Stomach (tissue), 8 donors: ENCODE measurements at regions not wholly inside any gene's neighbourhood (a gene's known extent, or its start where the extent isn't known, plus 50 kb on each side); places are given as distances from the start of the nearest gene placed in this dataset.
A peak's percentile ranks its signal among the peaks of the same experiment; 100 is the strongest.

ENCODE experiments used
- DNase-seq, 2 donors: peaks; one replicate each; pipeline versions ENCODE4 v3.0.0 to v3.0.0-alpha.2; 2013 to 2019
- H3K27ac ChIP-seq, 5 donors: fragments of 200-600 bp in 4 of 5; sonication (generic) in 4 of 5; one replicate each; pipeline ENCODE4 v1.5.1; 2013 to 2019; ENCODE audit warnings: mild to moderate bottlenecking in 1 of 5, moderate library complexity in 1 of 5
- H3K27me3 ChIP-seq, 3 donors: fragments of 200-600 bp; sonication (generic); one replicate each; pipeline ENCODE4 v1.5.1; 2017 to 2019; ENCODE audit warnings: mixed run types in 1 of 3
- H3K36me3 ChIP-seq, 4 donors: fragments of 200-600 bp; sonication (generic); 1 replicate in 3 of 4; 2 replicates in 1 of 4; pipeline ENCODE4 v1.5.1; 2016 to 2019
- H3K4me1 ChIP-seq, 4 donors: fragments of 200-600 bp; sonication (generic); one replicate each; pipeline ENCODE4 v1.5.1; 2016 to 2019
- H3K4me3 ChIP-seq, 4 donors: fragments of 200-600 bp; sonication (generic) in 3 of 4; one replicate each; pipeline ENCODE4 v1.5.1; 2016 to 2019; ENCODE audit warnings: mild to moderate bottlenecking in 1 of 4
- H3K9me3 ChIP-seq, 4 donors: fragments of 200-600 bp; sonication (generic); one replicate each; pipeline ENCODE4 v1.5.1; 2016 to 2019
- EP300 ChIP-seq: sonication (generic); formaldehyde crosslinking; IDR thresholded peaks from one replicate; pipeline ENCODE4 v1.6.1; 2017; ENCODE audit warnings: antibody characterized with exemption
- POLR2A ChIP-seq, 4 donors: fragments of 450-650 bp; IDR thresholded peaks; one replicate each; pipeline ENCODE4 v1.6.1; 2016; ENCODE audit warnings: antibody characterized with exemption in 4 of 4, control low read depth in 2 of 4, mild to moderate bottlenecking in 1 of 4, moderate library complexity in 1 of 4
- POLR2AphosphoS5 ChIP-seq, 3 donors: sonication (generic); formaldehyde crosslinking; IDR thresholded peaks; one replicate each; pipeline ENCODE4 v1.6.1; 2016; ENCODE audit warnings: antibody characterized with exemption in 3 of 3
- WGBS, 5 donors: extraction: QIAGEN DNeasy Blood & Tissue Kit in 3 of 5; methylation state at CpG; one replicate each; pipeline versions ENCODE4 v1.1.5 to v1.1.7; 2013 to 2018; 5-methylcytosine and 5-hydroxymethylcytosine counted together
- intact Hi-C: fragments of 100-400 bp; cut with DNase I; formaldehyde crosslinking; loops from one replicate; pipeline ENCODE4 v1.15.1; 2023; ENCODE audit warnings: low total_unique reads
- TF ChIP-seq, protein P1 (sequence below), 7 experiments: fragments of 450-650 bp in 4 of 7; fragments of 200-600 bp in 3 of 7; sonication (generic) in 3 of 7; IDR thresholded peaks; one replicate each; pipeline ENCODE4 v1.5.1; 2016 to 2019; ENCODE audit warnings: antibody characterized with exemption in 7 of 7, control low read depth in 2 of 7, mild to moderate bottlenecking in 1 of 7
- donor health status: healthy with polysubstance abuse.
- donor health status: Bipolar disorder and iron deficiency.
- donor health status: healthy.

DNA sequence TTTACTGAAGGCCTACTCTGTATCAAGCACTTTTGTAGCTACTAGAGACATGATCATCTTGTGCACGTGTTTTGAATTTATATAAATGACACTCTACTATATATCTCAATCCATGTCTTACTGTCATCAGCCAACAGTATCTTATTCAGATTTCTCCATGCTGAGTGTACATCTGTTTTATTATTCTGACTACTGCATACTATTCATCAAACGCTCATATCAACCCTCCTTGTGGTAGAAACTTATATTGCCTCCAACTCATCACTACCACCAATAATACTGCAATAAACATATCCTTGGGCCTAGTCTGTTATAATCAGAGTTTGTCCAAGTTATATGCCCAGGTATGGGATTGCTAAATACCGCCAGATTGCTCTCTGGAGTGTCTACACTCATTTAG lies 81.6 kb upstream of the IRF2BP2 start:
- H3K27me3 ChIP-seq = no peaks in the 10 kb centered on the region
- H3K27ac ChIP-seq = no peak overlapping the region
- WGBS, 5 donors = 44 to 77% (median 55%) methylated on average over 3 of the region's 3 CpGs
- TF ChIP-seq, protein P1, sequence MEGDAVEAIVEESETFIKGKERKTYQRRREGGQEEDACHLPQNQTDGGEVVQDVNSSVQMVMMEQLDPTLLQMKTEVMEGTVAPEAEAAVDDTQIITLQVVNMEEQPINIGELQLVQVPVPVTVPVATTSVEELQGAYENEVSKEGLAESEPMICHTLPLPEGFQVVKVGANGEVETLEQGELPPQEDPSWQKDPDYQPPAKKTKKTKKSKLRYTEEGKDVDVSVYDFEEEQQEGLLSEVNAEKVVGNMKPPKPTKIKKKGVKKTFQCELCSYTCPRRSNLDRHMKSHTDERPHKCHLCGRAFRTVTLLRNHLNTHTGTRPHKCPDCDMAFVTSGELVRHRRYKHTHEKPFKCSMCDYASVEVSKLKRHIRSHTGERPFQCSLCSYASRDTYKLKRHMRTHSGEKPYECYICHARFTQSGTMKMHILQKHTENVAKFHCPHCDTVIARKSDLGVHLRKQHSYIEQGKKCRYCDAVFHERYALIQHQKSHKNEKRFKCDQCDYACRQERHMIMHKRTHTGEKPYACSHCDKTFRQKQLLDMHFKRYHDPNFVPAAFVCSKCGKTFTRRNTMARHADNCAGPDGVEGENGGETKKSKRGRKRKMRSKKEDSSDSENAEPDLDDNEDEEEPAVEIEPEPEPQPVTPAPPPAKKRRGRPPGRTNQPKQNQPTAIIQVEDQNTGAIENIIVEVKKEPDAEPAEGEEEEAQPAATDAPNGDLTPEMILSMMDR (IDR thresholded peaks at IDR 0.05) = peak in 3 of 7 experiments; percentile 10 to 33 (median 20)
- TF ChIP-seq POLR2AphosphoS5 (IDR thresholded peaks at IDR 0.05) (no peak), POLR2A (IDR thresholded peaks at IDR 0.05) (no peak)
- H3K4me1 ChIP-seq = no peaks in the 10 kb centered on the region
- no peaks in the 10 kb centered on the region for H3K36me3 ChIP-seq
- intact Hi-C loops = no loop called here
- H3K4me3 ChIP-seq = no peak overlapping the region
- no peak for DNase-seq
- no peaks in the 10 kb centered on the region for H3K9me3 ChIP-seq

DNA sequence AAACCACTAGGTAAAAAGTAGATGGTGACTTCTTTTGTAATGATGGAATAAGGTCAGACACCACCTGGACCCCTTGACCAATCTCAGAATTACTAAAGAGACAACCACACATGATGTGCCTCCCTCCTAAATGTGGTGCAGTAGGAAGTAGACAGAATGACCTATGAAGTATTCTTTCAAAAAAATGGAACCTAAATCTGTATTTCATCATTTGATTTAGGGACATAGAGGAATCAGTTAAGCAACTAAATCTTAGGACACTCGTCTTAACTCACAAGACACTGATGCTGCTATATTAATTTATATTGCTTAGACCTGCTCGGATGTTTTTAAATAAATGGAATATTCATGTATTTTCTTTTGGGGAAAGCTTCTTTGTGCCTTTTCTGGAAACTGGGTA lies 80.9 kb upstream of the IRF2BP2 start:
- Histone ChIP-seq H3K9me3 (peaks cover 0 to 6% (median 0%) of the 10 kb centered on the region in 4 donors), H3K27me3 (no peaks in the 10 kb centered on the region), H3K36me3 (no peaks in the 10 kb centered on the region), H3K4me1 (no peaks in the 10 kb centered on the region), H3K27ac (no peak overlapping the region), H3K4me3 (no peak overlapping the region)
- DNase-seq = no peak
- intact Hi-C loops = no loop called here
- 84 to 93% (median 87%) methylated on average over 2 of the region's 2 CpGs for WGBS, 5 donors
- TF ChIP-seq POLR2AphosphoS5 (IDR thresholded peaks at IDR 0.05) (no peak), POLR2A (IDR thresholded peaks at IDR 0.05) (no peak), EP300 (no peak)
- TF ChIP-seq, protein P1 (IDR thresholded peaks at IDR 0.05) = no peak

DNA sequence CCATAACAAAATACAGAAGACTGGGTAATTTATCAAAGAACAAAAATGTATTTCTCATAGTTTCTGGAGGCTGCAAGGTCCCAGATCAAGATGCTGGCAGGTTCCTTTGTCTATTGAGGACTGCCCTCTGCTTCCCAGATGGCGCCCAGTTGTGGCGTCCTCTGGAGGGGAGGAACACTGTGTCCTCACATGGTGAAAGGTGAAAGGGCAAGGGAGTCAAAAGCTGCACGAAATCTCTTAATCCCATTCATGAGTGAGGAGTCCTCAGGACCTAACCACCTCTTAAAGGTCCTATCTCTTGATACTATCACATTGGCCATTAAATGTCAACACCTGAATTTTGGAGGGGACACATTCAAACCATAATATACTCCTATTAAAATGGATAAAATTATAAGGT lies 79.3 kb upstream of the IRF2BP2 start:
- H3K36me3 ChIP-seq = no peaks in the 10 kb centered on the region
- intact Hi-C loops = no loop called here
- no peak for DNase-seq
- H3K9me3 ChIP-seq = peaks cover 0 to 7% (median 0%) of the 10 kb centered on the region in 4 donors
- no peak overlapping the region for H3K4me3 ChIP-seq
- WGBS, 5 donors = 80 to 91% (median 86%) methylated on average over 3 of the region's 3 CpGs
- no peaks in the 10 kb centered on the region for H3K27me3 ChIP-seq
- no peak for TF ChIP-seq POLR2AphosphoS5 (IDR thresholded peaks at IDR 0.05)
- no peak overlapping the region for H3K27ac ChIP-seq
- peaks cover 0 to 6% (median 1%) of the 10 kb centered on the region in 4 donors for H3K4me1 ChIP-seq

GRCh38 chr1:234687011-234687410 lies 77.0 kb upstream of the IRF2BP2 start:
- TF ChIP-seq, protein P1 (IDR thresholded peaks at IDR 0.05) = no peak
- TF ChIP-seq POLR2AphosphoS5 (IDR thresholded peaks at IDR 0.05) (no peak), POLR2A (IDR thresholded peaks at IDR 0.05) (no peak), EP300 (no peak)
- H3K9me3 ChIP-seq = peaks cover 0 to 7% (median 0%) of the 10 kb centered on the region in 4 donors
- H3K4me1 ChIP-seq = peaks cover 0 to 14% (median 7%) of the 10 kb centered on the region in 4 donors
- intact Hi-C loops = no loop called here
- H3K27ac ChIP-seq = no peak overlapping the region
- no peaks in the 10 kb centered on the region for H3K36me3 ChIP-seq
- WGBS, 5 donors = 66 to 89% (median 85%) methylated on average over 2 of the region's 2 CpGs
- no peaks in the 10 kb centered on the region for H3K27me3 ChIP-seq
- no peak overlapping the region for H3K4me3 ChIP-seq
- no peak for DNase-seq

- 94 to 100% (median 100%) methylated on average over 1 of the region's 1 CpG for WGBS, 5 donors
- DNase-seq = no peak
- H3K36me3 ChIP-seq = no peaks in the 10 kb centered on the region
- H3K27ac ChIP-seq = no peak overlapping the region
- H3K4me3 ChIP-seq = no peak overlapping the region
- no peaks in the 10 kb centered on the region for H3K27me3 ChIP-seq
- intact Hi-C loops = no loop called here
- peaks cover 0 to 14% (median 7%) of the 10 kb centered on the region in 4 donors for H3K4me1 ChIP-seq
- H3K9me3 ChIP-seq = peaks cover 0 to 7% (median 0%) of the 10 kb centered on the region in 4 donors
- TF ChIP-seq POLR2AphosphoS5 (IDR thresholded peaks at IDR 0.05) (no peak), POLR2A (IDR thresholded peaks at IDR 0.05) (no peak), EP300 (no peak)
- TF ChIP-seq, protein P1 (IDR thresholded peaks at IDR 0.05) = no peak
These were observed 76.1 kb upstream of the IRF2BP2 start for GRCh38 chr1:234686035-234686434.
